Hepatocyte (in vitro differentiated cells): ENCODE measurements at regions not wholly inside any gene's neighbourhood (a gene's known extent, or its start where the extent isn't known, plus 50 kb on each side); places are given as distances from the start of the nearest gene placed in this dataset.

Experiments used
- DNase-seq: peaks from one replicate; pipeline ENCODE4 v3.0.0-alpha.2; 2016; ENCODE audit warnings: low spot score
- H2AFZ ChIP-seq: fragments of 200-600 bp; sonication (generic); 2 replicates; pipeline ENCODE4 v1.6.0; 2016; ENCODE audit warnings: antibody characterized with exemption, mild to moderate bottlenecking
- H3K27ac ChIP-seq: fragments of 200-600 bp; sonication (generic); 2 replicates; pipeline ENCODE4 v1.5.1; 2016; ENCODE audit warnings: mild to moderate bottlenecking
- H3K27me3 ChIP-seq: fragments of 200-600 bp; sonication (generic); 2 replicates; pipeline ENCODE4 v1.6.1; 2016
- H3K36me3 ChIP-seq: fragments of 200-600 bp; sonication (generic); replicated peaks from 2 replicates; pipeline ENCODE4 v1.5.1; 2016; ENCODE audit warnings: low read depth; ENCODE audit not compliant: insufficient read depth
- H3K4me1 ChIP-seq: fragments of 200-600 bp; sonication (generic); 2 replicates; pipeline ENCODE4 v1.5.1; 2016; ENCODE audit warnings: mild to moderate bottlenecking, moderate library complexity; ENCODE audit not compliant: insufficient read depth
- H3K4me2 ChIP-seq: fragments of 200-600 bp; sonication (generic); 2 replicates; pipeline ENCODE4 v1.6.0; 2016
- H3K4me3 ChIP-seq: fragments of 200-600 bp; sonication (generic); 2 replicates; pipeline ENCODE4 v1.5.1; 2016; ENCODE audit warnings: mild to moderate bottlenecking
- H3K79me2 ChIP-seq: fragments of 200-600 bp; sonication (generic); 2 replicates; pipeline ENCODE4 v1.6.0; 2017; ENCODE audit warnings: mild to moderate bottlenecking
- H3K9me2 ChIP-seq: fragments of 200-600 bp; sonication (generic); replicated peaks from 2 replicates; pipeline ENCODE4 v1.6.0; 2017; ENCODE audit warnings: mild to moderate bottlenecking; ENCODE audit not compliant: insufficient read depth
- H3K9me3 ChIP-seq: fragments of 200-600 bp; sonication (generic); 2 replicates; pipeline ENCODE4 v1.5.1; 2016; ENCODE audit warnings: low read depth, mild to moderate bottlenecking
- H4K20me1 ChIP-seq: fragments of 200-600 bp; sonication (generic); 2 replicates; pipeline ENCODE4 v1.6.0; 2016; ENCODE audit warnings: mild to moderate bottlenecking; ENCODE audit not compliant: insufficient read depth, poor library complexity, severe bottlenecking
- CTCF ChIP-seq: fragments of 200-600 bp; sonication (generic); IDR thresholded peaks from 2 replicates; pipeline ENCODE4 v1.5.1; 2016; ENCODE audit warnings: antibody characterized with exemption, mild to moderate bottlenecking; ENCODE audit not compliant: poor library complexity
- EZH2 ChIP-seq: fragments of 200-600 bp; sonication (generic); IDR thresholded peaks from 2 replicates; pipeline ENCODE4 v1.6.1; 2016; ENCODE audit warnings: antibody characterized with exemption, mild to moderate bottlenecking, borderline replicate concordance
- EZH2phosphoT487 ChIP-seq: fragments of 200-600 bp; sonication (generic); IDR thresholded peaks from one replicate; pipeline ENCODE4 v1.6.1; 2018; ENCODE audit warnings: antibody characterized with exemption, mild to moderate bottlenecking, low read depth, moderate library complexity; ENCODE audit not compliant: unreplicated experiment, severe bottlenecking
- WGBS: methylation state at CpG from one replicate; pipeline ENCODE4 v1.1.6; 2016; ENCODE audit warnings: low lambda C conversion rate; ENCODE audit errors: missing lambda C conversion rate; 5-methylcytosine and 5-hydroxymethylcytosine counted together

GRCh38 chr5:124634228-124634739 is 112.2 kb downstream of the ZNF608 start:
- H3K36me3 ChIP-seq: no peaks in the 10 kb centered on the region
- H3K27ac ChIP-seq: peak overlapping the region; percentile 44

GRCh38 chr5:124633209-124633608 is 113.2 kb downstream of the ZNF608 start:
- Histone ChIP-seq H3K4me2 (no peak overlapping the region), H4K20me1 (no peaks in the 10 kb centered on the region), H3K4me3 (no peak overlapping the region), H3K4me1 (peaks cover 31% of the 10 kb centered on the region), H3K27me3 (no peaks in the 10 kb centered on the region), H3K27ac (no peak overlapping the region), H3K79me2 (no peaks in the 10 kb centered on the region), H2AFZ (no peak overlapping the region), H3K9me3 (no peaks in the 10 kb centered on the region), H3K36me3 (no peaks in the 10 kb centered on the region), H3K9me2 (no peaks in the 10 kb centered on the region)
- WGBS: 80% methylated on average over 5 of the region's 5 CpGs
- DNase-seq: no peak
- TF ChIP-seq EZH2phosphoT487: no peak
- no peak for TF ChIP-seq CTCF
- no peak for TF ChIP-seq EZH2

More at GRCh38 chr5:124634228-124634739, 112.2 kb downstream of the ZNF608 start:
- Histone ChIP-seq H2AFZ (no peak overlapping the region), H3K4me1 (peaks cover 24% of the 10 kb centered on the region), H4K20me1 (no peaks in the 10 kb centered on the region), H3K27me3 (no peaks in the 10 kb centered on the region), H3K4me2 (no peak overlapping the region), H3K9me3 (no peaks in the 10 kb centered on the region), H3K79me2 (no peaks in the 10 kb centered on the region), H3K4me3 (no peak overlapping the region), H3K9me2 (no peaks in the 10 kb centered on the region)
- DNase-seq: no peak
- TF ChIP-seq EZH2phosphoT487 (no peak), CTCF (no peak), EZH2 (no peak)
- WGBS: 26% methylated on average over 1 of the region's 1 CpG

- H3K27ac ChIP-seq: no peak overlapping the region
Measured at GRCh38 chr5:124631874-124632550, 114.4 kb downstream of the ZNF608 start.

More at GRCh38 chr5:124631874-124632550, 114.4 kb downstream of the ZNF608 start:
- Histone ChIP-seq H3K9me3 (no peaks in the 10 kb centered on the region), H3K27me3 (no peaks in the 10 kb centered on the region), H3K36me3 (no peaks in the 10 kb centered on the region), H3K79me2 (no peaks in the 10 kb centered on the region), H3K4me1 (peaks cover 31% of the 10 kb centered on the region), H3K4me3 (no peak overlapping the region), H2AFZ (no peak overlapping the region), H3K4me2 (no peak overlapping the region), H4K20me1 (no peaks in the 10 kb centered on the region), H3K9me2 (no peaks in the 10 kb centered on the region)
- TF ChIP-seq CTCF: no peak
- no peak for TF ChIP-seq EZH2phosphoT487
- TF ChIP-seq EZH2: no peak
- 68% methylated on average over 3 of the region's 3 CpGs for WGBS
- DNase-seq: no peak
